IMR-90 (cell line): ENCODE measurements at regions not wholly inside any gene's neighbourhood (a gene's known extent, or its start where the extent isn't known, plus 50 kb on each side); places are given as distances from the start of the nearest gene placed in this dataset.

ENCODE experiments used
- ATAC-seq: fragments of 200-7000 bp; cut with Tn5 transposase; 2 replicates; pipeline ENCODE4 v1.9.1; 2020; ENCODE audit warnings: low read depth, mild to moderate bottlenecking, moderate library complexity
- BruUV-seq: library from RNA; stranded (reverse); fragments of 400-500 nt; replicated peaks from 2 replicates; lab custom pipeline; 2021; lab: Mats Ljungman, UMichigan
- CTCF ChIA-PET: fragments of 300-600 bp; formaldehyde crosslinking; extraction: SDS; loops from one replicate; lab custom pipeline; 2021; ENCODE audit warnings: antibody characterized with exemption; lab: Yijun Ruan, JAX
- POLR2A ChIA-PET: fragments of 300-600 bp; sonication (Branson Sonifier 250); formaldehyde crosslinking; loops from one replicate; lab custom pipeline; 2022; ENCODE audit warnings: antibody characterized with exemption; ENCODE audit not compliant: unreplicated experiment; lab: Charles Lee
- DNase-seq: peaks from one replicate; pipeline ENCODE4 v3.0.0; 2013
- H2AFZ ChIP-seq: replicated peaks from 2 replicates; pipeline ENCODE3; 2013; ENCODE audit warnings: low read length, mild to moderate bottlenecking; ENCODE audit not compliant: poor library complexity
- H2AK5ac ChIP-seq: 2 replicates; pipeline ENCODE4 v1.6.1; 2013; ENCODE audit warnings: low read depth, low read length, inconsistent platforms
- H2AK9ac ChIP-seq: replicated peaks from 2 replicates; pipeline ENCODE3; 2013; ENCODE audit warnings: mild to moderate bottlenecking, low read depth, low read length, moderate library complexity; ENCODE audit not compliant: poor library complexity
- H2BK120ac ChIP-seq: 2 replicates; pipeline ENCODE4 v1.6.1; 2013; ENCODE audit warnings: low read depth, low read length, inconsistent platforms
- H2BK15ac ChIP-seq: 3 replicates; pipeline ENCODE4 v1.6.1; 2013; ENCODE audit warnings: low read depth, low read length, inconsistent platforms
- H2BK20ac ChIP-seq: 2 replicates; pipeline ENCODE4 v1.6.1; 2013; ENCODE audit warnings: low read depth, mild to moderate bottlenecking, inconsistent platforms, low read length, moderate library complexity
- H2BK5ac ChIP-seq: 2 replicates; pipeline ENCODE4 v1.6.1; 2013; ENCODE audit warnings: mild to moderate bottlenecking, low read depth, low read length, inconsistent platforms; ENCODE audit not compliant: poor library complexity, severe bottlenecking
- H3K14ac ChIP-seq: replicated peaks from 2 replicates; pipeline ENCODE4 v1.6.1; 2013; ENCODE audit warnings: low read depth, low read length, inconsistent platforms
- H3K18ac ChIP-seq: 2 replicates; pipeline ENCODE4 v1.6.1; 2013; ENCODE audit warnings: low read depth, low read length, control low read depth
- H3K23ac ChIP-seq: 2 replicates; pipeline ENCODE4 v1.6.1; 2013; ENCODE audit warnings: low read depth, low read length, inconsistent platforms
- H3K27ac ChIP-seq: 2 replicates; pipeline ENCODE4 v1.5.1; 2013; ENCODE audit warnings: mild to moderate bottlenecking, control low read depth, low read length; ENCODE audit not compliant: insufficient read depth
- H3K27me3 ChIP-seq: 2 replicates; pipeline ENCODE4 v1.6.1; 2013; ENCODE audit warnings: low read length; ENCODE audit not compliant: control insufficient read depth, insufficient read depth
- H3K36me3 ChIP-seq: 2 replicates; pipeline ENCODE4 v1.6.1; 2013; ENCODE audit warnings: low read length, mixed read lengths; ENCODE audit not compliant: control insufficient read depth, insufficient read depth
- H3K4ac ChIP-seq: 2 replicates; pipeline ENCODE4 v1.6.1; 2013; ENCODE audit warnings: low read depth, low read length, inconsistent platforms
- H3K4me1 ChIP-seq: 2 replicates; pipeline ENCODE4 v1.6.1; 2013; ENCODE audit warnings: low read length, mixed read lengths; ENCODE audit not compliant: control insufficient read depth, insufficient read depth
- H3K4me2 ChIP-seq: 2 replicates; pipeline ENCODE4 v1.6.1; 2013; ENCODE audit warnings: low read depth, mild to moderate bottlenecking, control low read depth, low read length, moderate library complexity
- H3K4me3 ChIP-seq: 2 replicates; pipeline ENCODE4 v1.5.1; 2013; ENCODE audit warnings: low read depth, mild to moderate bottlenecking, control low read depth, low read length, moderate library complexity; ENCODE audit not compliant: insufficient read depth
- H3K56ac ChIP-seq: 2 replicates; pipeline ENCODE4 v1.6.1; 2013; ENCODE audit warnings: low read length, inconsistent platforms; ENCODE audit not compliant: insufficient read depth; ENCODE audit errors: extremely low read depth
- H3K79me1 ChIP-seq, 2 experiments: 2 replicates each; pipeline ENCODE4 v1.6.1; 2013; ENCODE audit warnings: low read length in 2 of 2, inconsistent platforms in 1 of 2, low read depth in 1 of 2
- H3K9ac ChIP-seq: 2 replicates; pipeline ENCODE4 v1.6.1; 2013; ENCODE audit warnings: low read depth, low read length, control low read depth
- H3K9me1 ChIP-seq: 2 replicates; pipeline ENCODE4 v1.6.1; 2013; ENCODE audit warnings: low read length, inconsistent platforms; ENCODE audit not compliant: insufficient read depth
- H3K9me3 ChIP-seq: 2 replicates; pipeline ENCODE4 v1.6.1; 2013; ENCODE audit warnings: low read length; ENCODE audit not compliant: control insufficient read depth, insufficient read depth
- H4K20me1 ChIP-seq: 2 replicates; pipeline ENCODE4 v1.6.1; 2013; ENCODE audit warnings: low read length, inconsistent platforms; ENCODE audit not compliant: insufficient read depth
- H4K5ac ChIP-seq: 2 replicates; pipeline ENCODE4 v1.6.1; 2013; ENCODE audit warnings: mild to moderate bottlenecking, low read depth, low read length, control low read depth
- H4K8ac ChIP-seq, 2 experiments: 2 replicates each; pipeline ENCODE4 v1.6.1; 2013; ENCODE audit warnings: low read depth in 2 of 2, low read length in 2 of 2, control low read depth in 1 of 2, inconsistent platforms in 1 of 2
- H4K91ac ChIP-seq: 2 replicates; pipeline ENCODE4 v1.6.1; 2013; ENCODE audit warnings: low read depth, low read length, inconsistent platforms; ENCODE audit not compliant: insufficient read depth
- CEBPB ChIP-seq: IDR thresholded peaks from 2 replicates; pipeline ENCODE4 v1.6.1; 2012; ENCODE audit warnings: low read depth, low read length, improper control_type of control experiment
- CHD1 ChIP-seq: IDR thresholded peaks from 2 replicates; pipeline ENCODE4 v1.6.1; 2012; ENCODE audit warnings: low read depth, low read length, improper control_type of control experiment
- CTCF ChIP-seq: conservative IDR thresholded peaks from 2 replicates; pipeline ENCODE4 v1.5.1; 2012; ENCODE audit warnings: mild to moderate bottlenecking, low read depth, low read length, improper control_type of control experiment
- ELK1 ChIP-seq: fragments of 150-350 bp; IDR thresholded peaks from 2 replicates; pipeline ENCODE4 v1.6.1; 2016; ENCODE audit warnings: low read depth, mild to moderate bottlenecking, low read length, moderate library complexity, borderline replicate concordance
- FOS ChIP-seq: fragments of 150-350 bp; IDR thresholded peaks from 2 replicates; pipeline ENCODE4 v1.6.1; 2016; ENCODE audit warnings: low read depth, low read length
- MAFK ChIP-seq: IDR thresholded peaks from 2 replicates; pipeline ENCODE4 v1.6.1; 2012; ENCODE audit warnings: low read depth, low read length, improper control_type of control experiment
- MAZ ChIP-seq: IDR thresholded peaks from 2 replicates; pipeline ENCODE4 v1.6.1; 2012; ENCODE audit warnings: low read depth, mild to moderate bottlenecking, low read length, improper control_type of control experiment, moderate library complexity, borderline replicate concordance
- MXI1 ChIP-seq: IDR thresholded peaks from 2 replicates; pipeline ENCODE4 v1.6.1; 2012; ENCODE audit warnings: low read depth, mild to moderate bottlenecking, low read length, moderate library complexity, borderline replicate concordance
- NFE2L2 ChIP-seq: fragments of 150-350 bp; IDR thresholded peaks from 2 replicates; pipeline ENCODE4 v1.6.1; 2016; ENCODE audit warnings: low read depth, mild to moderate bottlenecking, low read length
- POLR2A ChIP-seq: IDR thresholded peaks from 2 replicates; pipeline ENCODE4 v1.6.1; 2012; ENCODE audit warnings: mild to moderate bottlenecking, low read depth, low read length
- RAD21 ChIP-seq: IDR thresholded peaks from 2 replicates; pipeline ENCODE4 v1.6.1; 2012; ENCODE audit warnings: low read length, improper control_type of control experiment
- RCOR1 ChIP-seq: IDR thresholded peaks from 2 replicates; pipeline ENCODE4 v1.6.1; 2012; ENCODE audit warnings: mild to moderate bottlenecking, low read length, improper control_type of control experiment; ENCODE audit not compliant: insufficient replicate concordance
- RFX5 ChIP-seq: IDR thresholded peaks from 2 replicates; pipeline ENCODE4 v1.8.0; 2012; ENCODE audit warnings: low read depth, mild to moderate bottlenecking, low read length, moderate library complexity
- SMC3 ChIP-seq: fragments of 150-350 bp; IDR thresholded peaks from 2 replicates; pipeline ENCODE4 v1.6.1; 2016; ENCODE audit warnings: low read depth, mild to moderate bottlenecking, antibody characterized with exemption, low read length, moderate library complexity
- WGBS, 2 experiments: methylation state at CpG; one replicate each; pipeline versions ENCODE4 v1.1.5 to v1.1.7; 2013; ENCODE audit warnings: missing lambda C conversion rate in 2 of 2; ENCODE audit not compliant: insufficient read length in 1 of 2; ENCODE audit errors: extremely low coverage in 2 of 2; 5-methylcytosine and 5-hydroxymethylcytosine counted together
- dilution Hi-C: fragments of 300-500 bp; cut with HindIII; formaldehyde crosslinking; loops from one replicate; pipeline ENCODE4 v1.14.3; 2018; ENCODE audit warnings: low sequenced_read_pairs; ENCODE audit not compliant: unreplicated experiment
- in situ Hi-C: fragments of 300-500 bp; cut with MboI; formaldehyde crosslinking; loops from 3 replicates; pipeline ENCODE4 v1.14.3; 2019; ENCODE audit warnings: low sequenced_read_pairs, inconsistent platforms, mixed read lengths
- intact Hi-C: fragments of 100-400 bp; cut with micrococcal nuclease; formaldehyde crosslinking; loops from 2 replicates; pipeline ENCODE4 v1.10.0; 2022

GRCh38 chr19:28435551-28436271, 777.2 kb downstream of the UQCRFS1 start:
- Histone ChIP-seq H3K18ac (no peak overlapping the region), H2BK15ac (no peak overlapping the region), H2BK5ac (no peak overlapping the region), H4K20me1 (no peaks in the 10 kb centered on the region), H3K4me1 (no peaks in the 10 kb centered on the region), H3K9me1 (no peaks in the 10 kb centered on the region), H2AK5ac (no peak overlapping the region), H3K4me2 (no peak overlapping the region), H3K56ac (no peak overlapping the region), H2AK9ac (no peak overlapping the region), H4K5ac (no peak overlapping the region), H3K9me3 (peaks cover 21% of the 10 kb centered on the region), H3K27ac (no peak overlapping the region), H3K4me3 (no peak overlapping the region), H3K27me3 (no peaks in the 10 kb centered on the region), H4K8ac (no peak overlapping the region), H2BK120ac (no peak overlapping the region), H3K79me1 (no peaks in the 10 kb centered on the region), H3K9ac (no peak overlapping the region), H4K91ac (no peak overlapping the region), H3K4ac (no peak overlapping the region), H3K14ac (no peak overlapping the region), H3K23ac (no peak overlapping the region), H3K36me3 (no peaks in the 10 kb centered on the region), H2AFZ (no peak overlapping the region), H2BK20ac (no peak overlapping the region)
- DNase-seq = no peak
- in situ Hi-C loops = no loop called here
- TF ChIP-seq CHD1 (no peak), RFX5 (no peak), CEBPB (no peak), MAZ (no peak), RAD21 (no peak), ELK1 (no peak), MAFK (no peak), CTCF (no peak), SMC3 (no peak), MXI1 (no peak), RCOR1 (no peak), FOS (no peak), POLR2A (no peak), NFE2L2 (no peak)
- no peak for ATAC-seq
- WGBS, 2 experiments = no CpG with 5 or more reads among the region's 8 CpGs
- dilution Hi-C loops = no loop called here
- intact Hi-C loops = no loop called here
- POLR2A ChIA-PET = no interaction called here
- CTCF ChIA-PET = no interaction called here
- BruUV-seq = no TSS peak
